Endothelial cell of umbilical vein (primary cell): ENCODE measurements at regions not wholly inside any gene's neighbourhood (a gene's known extent, or its start where the extent isn't known, plus 50 kb on each side); places are given as distances from the start of the nearest gene placed in this dataset.
A peak's percentile ranks its signal among the peaks of the same experiment; 100 is the strongest.

Experiments
- BruUV-seq: library from RNA; stranded (reverse); fragments of 400-500 nt; replicated peaks from 2 replicates; lab custom pipeline; 2021; lab: Mats Ljungman, UMichigan
- CTCF ChIA-PET: fragments of 300-600, 350-600 bp; sonication (Branson Sonifier 250); formaldehyde crosslinking; loops from one replicate; lab custom pipeline; 2021; ENCODE audit warnings: antibody characterized with exemption, inconsistent platforms; lab: Charles Lee
- POLR2A ChIA-PET: fragments of 300-600, 350-600 bp; sonication (Branson Sonifier 250); formaldehyde crosslinking; loops from one replicate; lab custom pipeline; 2021; ENCODE audit warnings: antibody characterized with exemption, inconsistent platforms; lab: Charles Lee
- DNase-seq: peaks from one replicate; pipeline ENCODE4 v3.0.0-alpha.2; 2011; ENCODE audit warnings: low read depth, low spot score
- FAIRE-seq: peaks from 2 replicates; lab custom pipeline; 2011; peaks lifted over from hg19 to GRCh38; lab: Jason Lieb, UNC
- H2AFZ ChIP-seq: 2 replicates; pipeline ENCODE4 v1.6.0; 2012; ENCODE audit warnings: low read depth, low read length, control low read depth, inconsistent platforms
- H3K27ac ChIP-seq: 2 replicates; pipeline ENCODE4 v1.5.1; 2011; ENCODE audit warnings: low read depth, mild to moderate bottlenecking, control low read depth, low read length, moderate library complexity; ENCODE audit not compliant: insufficient read depth
- H3K27me3 ChIP-seq, 2 experiments: 2 replicates each; pipeline versions ENCODE4 v1.6.0 to v1.6.1; 2011; ENCODE audit warnings: low read length in 2 of 2, mixed read lengths in 1 of 2; ENCODE audit not compliant: control insufficient read depth in 2 of 2, insufficient read depth in 2 of 2
- H3K36me3 ChIP-seq, 2 experiments: 2 replicates in 1 of 2; 3 replicates in 1 of 2; pipeline ENCODE4 v1.5.1; 2011; ENCODE audit warnings: low read length in 2 of 2, mild to moderate bottlenecking in 1 of 2, moderate library complexity in 1 of 2; ENCODE audit not compliant: control insufficient read depth in 2 of 2, insufficient read depth in 2 of 2; ENCODE audit errors: extremely low read depth in 1 of 2
- H3K4me1 ChIP-seq: 3 replicates; pipeline ENCODE4 v1.5.1; 2011; ENCODE audit warnings: mild to moderate bottlenecking, low read length; ENCODE audit not compliant: control insufficient read depth, insufficient read depth; ENCODE audit errors: extremely low read depth
- H3K4me2 ChIP-seq: 2 replicates; pipeline ENCODE4 v1.6.1; 2011; ENCODE audit warnings: low read length, control low read depth, mixed read lengths; ENCODE audit not compliant: insufficient read depth
- H3K4me3 ChIP-seq, 3 experiments: fragments of 200-600 bp in 1 of 3; sonication (generic), shearing (Covaris generic) in 1 of 3; replicated peaks in 1 of 3; 2 replicates each; pipeline ENCODE4 v1.5.1; 2011 to 2016; ENCODE audit warnings: control low read depth in 3 of 3, low read length in 3 of 3, mild to moderate bottlenecking in 2 of 3, inconsistent platforms in 1 of 3, low read depth in 1 of 3, moderate library complexity in 1 of 3; ENCODE audit not compliant: insufficient read depth in 1 of 3
- H3K79me2 ChIP-seq: 2 replicates; pipeline ENCODE4 v1.6.0; 2012; ENCODE audit warnings: low read length, inconsistent platforms; ENCODE audit not compliant: control insufficient read depth, insufficient read depth
- H3K9ac ChIP-seq: replicated peaks from 2 replicates; pipeline ENCODE3; 2011; ENCODE audit warnings: low read length, control low read depth; ENCODE audit not compliant: insufficient read depth; ENCODE audit errors: extremely low read depth
- H3K9me1 ChIP-seq: replicated peaks from 3 replicates; pipeline ENCODE4 v1.6.0; 2011; ENCODE audit warnings: mild to moderate bottlenecking, low read length; ENCODE audit not compliant: control insufficient read depth, insufficient read depth; ENCODE audit errors: extremely low read depth
- H3K9me3 ChIP-seq: replicated peaks from 2 replicates; pipeline ENCODE4 v1.5.1; 2012; ENCODE audit warnings: low read length, inconsistent platforms; ENCODE audit not compliant: control insufficient read depth, insufficient read depth
- H4K20me1 ChIP-seq: replicated peaks from 2 replicates; pipeline ENCODE3; 2011; ENCODE audit warnings: mild to moderate bottlenecking, low read length; ENCODE audit not compliant: control insufficient read depth, insufficient read depth; ENCODE audit errors: extremely low read depth
- CTCF ChIP-seq, 2 donors: IDR thresholded peaks; 1 replicate in 1 of 2; 2 replicates in 1 of 2; pipeline ENCODE4 v1.5.1; 2011; ENCODE audit warnings: low read length in 2 of 2, mild to moderate bottlenecking in 2 of 2, moderate library complexity in 2 of 2, control low read depth in 1 of 2, inconsistent platforms in 1 of 2, low read depth in 1 of 2; ENCODE audit not compliant: insufficient read depth in 1 of 2; ENCODE audit errors: extremely low read depth in 1 of 2
- POLR2A ChIP-seq: IDR thresholded peaks from 2 replicates; pipeline ENCODE4 v1.6.1; 2012; ENCODE audit warnings: low read depth, mild to moderate bottlenecking, control low read depth, low read length
- POLR2AphosphoS5 ChIP-seq: IDR thresholded peaks from 2 replicates; pipeline ENCODE4 v1.6.1; 2012; ENCODE audit warnings: low read depth, mild to moderate bottlenecking, control low read depth, low read length, moderate library complexity; ENCODE audit not compliant: insufficient read depth
- dilution Hi-C: fragments of 300-500 bp; cut with MboI; formaldehyde crosslinking; loops from one replicate; pipeline ENCODE4 v1.15.0; 2019; ENCODE audit warnings: low sequenced_read_pairs; ENCODE audit not compliant: extremely low pct_ligation_motif_present
- intact Hi-C: fragments of 100-400 bp; cut with micrococcal nuclease; formaldehyde crosslinking; loops from one replicate; pipeline ENCODE4 v1.10.0; 2022

- H3K4me2 ChIP-seq, result no peak overlapping the region
- FAIRE-seq, result no peak
- BruUV-seq, result no TSS peak
- peaks cover 3% of the 10 kb centered on the region for H3K79me2 ChIP-seq
- no peaks in the 10 kb centered on the region for H4K20me1 ChIP-seq
- no peak overlapping the region for H2AFZ ChIP-seq
- DNase-seq, result no peak
- no peak overlapping the region for H3K9ac ChIP-seq
- H3K27me3 ChIP-seq, result no peaks in the 10 kb centered on the region
- ChIA-PET CTCF (interaction anchor here (4.3 kb wide), 1 partner anchor 92 kb away, joined by 21 read pairs; no protein-coding TSS in a partner anchor), POLR2A (no interaction called here)
- no peak for TF ChIP-seq CTCF (IDR thresholded peaks at IDR 0.05; ENCODE audit: extremely low read depth in 1 of 2, insufficient read depth in 1 of 2, low read depth in 1 of 2, low read length in 2 of 2)
- no peak overlapping the region for H3K27ac ChIP-seq
- dilution Hi-C loops (no loop called here), intact Hi-C loops (no loop called here)
- H3K4me1 ChIP-seq, result peaks cover 64% of the 10 kb centered on the region
- no peak overlapping the region for H3K4me3 ChIP-seq
- H3K9me1 ChIP-seq, result no peaks in the 10 kb centered on the region
- H3K36me3 ChIP-seq, result no peaks in the 10 kb centered on the region
- H3K9me3 ChIP-seq, result no peaks in the 10 kb centered on the region
Observed at GRCh38 chr4:124426279-124426678, 286.3 kb downstream of the ANKRD50 start.

GRCh38 chr4:124427095-124427767 lies 285.3 kb downstream of the ANKRD50 start:
- dilution Hi-C loops, result no loop called here
- no TSS peak for BruUV-seq

More at GRCh38 chr4:124427095-124427767, 285.3 kb downstream of the ANKRD50 start:
- intact Hi-C loops, result no loop called here
- Histone ChIP-seq H4K20me1 (no peaks in the 10 kb centered on the region), H3K9ac (peak overlapping the region; percentile 62), H3K27ac (peak overlapping the region; percentile 100), H3K4me1 (peaks cover 68% of the 10 kb centered on the region), H3K4me2 (peak overlapping the region; percentile 67), H3K4me3 (no peak overlapping the region), H3K27me3 (no peaks in the 10 kb centered on the region), H3K9me3 (no peaks in the 10 kb centered on the region), H3K9me1 (no peaks in the 10 kb centered on the region), H3K36me3 (no peaks in the 10 kb centered on the region), H3K79me2 (peaks cover 8% of the 10 kb centered on the region), H2AFZ (no peak overlapping the region)
- DNase-seq (peak; percentile 72), FAIRE-seq (peak; percentile 53)
- ChIA-PET POLR2A (no interaction called here), CTCF (interaction anchor here (1.3 to 4.3 kb wide), 2 partner anchors 93 to 257 kb away, joined by 3 to 21 read pairs; no protein-coding TSS in a partner anchor)
- TF ChIP-seq POLR2A, result no peak
- TF ChIP-seq POLR2AphosphoS5, result peak; percentile 27
